Coronary artery (tissue), 2 donors: ENCODE measurements at regions not wholly inside any gene's neighbourhood (a gene's known extent, or its start where the extent isn't known, plus 50 kb on each side); places are given as distances from the start of the nearest gene placed in this dataset.
A peak's percentile ranks its signal among the peaks of the same experiment; 100 is the strongest.

Experiments
- DNase-seq: peaks from one replicate; pipeline ENCODE4 v3.0.0-alpha.2; 2017; ENCODE audit warnings: low spot score
- H3K27ac ChIP-seq, 2 donors: fragments of 200-600 bp; sonication (generic); one replicate each; pipeline ENCODE4 v1.5.1; 2016 to 2019
- H3K4me3 ChIP-seq: fragments of 200-600 bp; sonication (generic); 2 replicates; pipeline ENCODE4 v1.5.1; 2016; ENCODE audit warnings: mild to moderate bottlenecking, moderate library complexity
- TF ChIP-seq, protein P1 (sequence below): fragments of 200-600 bp; sonication (generic); IDR thresholded peaks from one replicate; pipeline ENCODE4 v1.5.1; 2019; ENCODE audit warnings: antibody characterized with exemption

- TF ChIP-seq, protein P1, sequence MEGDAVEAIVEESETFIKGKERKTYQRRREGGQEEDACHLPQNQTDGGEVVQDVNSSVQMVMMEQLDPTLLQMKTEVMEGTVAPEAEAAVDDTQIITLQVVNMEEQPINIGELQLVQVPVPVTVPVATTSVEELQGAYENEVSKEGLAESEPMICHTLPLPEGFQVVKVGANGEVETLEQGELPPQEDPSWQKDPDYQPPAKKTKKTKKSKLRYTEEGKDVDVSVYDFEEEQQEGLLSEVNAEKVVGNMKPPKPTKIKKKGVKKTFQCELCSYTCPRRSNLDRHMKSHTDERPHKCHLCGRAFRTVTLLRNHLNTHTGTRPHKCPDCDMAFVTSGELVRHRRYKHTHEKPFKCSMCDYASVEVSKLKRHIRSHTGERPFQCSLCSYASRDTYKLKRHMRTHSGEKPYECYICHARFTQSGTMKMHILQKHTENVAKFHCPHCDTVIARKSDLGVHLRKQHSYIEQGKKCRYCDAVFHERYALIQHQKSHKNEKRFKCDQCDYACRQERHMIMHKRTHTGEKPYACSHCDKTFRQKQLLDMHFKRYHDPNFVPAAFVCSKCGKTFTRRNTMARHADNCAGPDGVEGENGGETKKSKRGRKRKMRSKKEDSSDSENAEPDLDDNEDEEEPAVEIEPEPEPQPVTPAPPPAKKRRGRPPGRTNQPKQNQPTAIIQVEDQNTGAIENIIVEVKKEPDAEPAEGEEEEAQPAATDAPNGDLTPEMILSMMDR, result no peak
- no peak overlapping the region for H3K27ac ChIP-seq
- no peak overlapping the region for H3K4me3 ChIP-seq
- no peak for DNase-seq
Measured at GRCh38 chr5:62948301-62948700, 369.7 kb downstream of the LRRC70 start.

GRCh38 chr5:62942384-62942783, 363.8 kb downstream of the LRRC70 start:
- TF ChIP-seq, protein P1, result no peak
- Histone ChIP-seq H3K4me3 (no peak overlapping the region), H3K27ac (no peak overlapping the region)
- no peak for DNase-seq

GRCh38 chr5:62938927-62939326, 360.3 kb downstream of the LRRC70 start:
- H3K27ac ChIP-seq, result no peak overlapping the region
- TF ChIP-seq, protein P1, result no peak

GRCh38 chr5:62937661-62938558, 359.3 kb downstream of the LRRC70 start:
- TF ChIP-seq, protein P1, result no peak
- H3K4me3 ChIP-seq, result no peak overlapping the region
- peak overlapping the region; percentile 31 to 32 for H3K27ac ChIP-seq
- DNase-seq, result no peak

More at GRCh38 chr5:62938927-62939326, 360.3 kb downstream of the LRRC70 start:
- H3K4me3 ChIP-seq, result no peak overlapping the region
- no peak for DNase-seq

- Histone ChIP-seq H3K4me3 (no peak overlapping the region), H3K27ac (no peak overlapping the region)
- TF ChIP-seq, protein P1, result no peak
- no peak for DNase-seq
Measured at GRCh38 chr5:62935660-62936059, 357.0 kb downstream of the LRRC70 start.

DNA sequence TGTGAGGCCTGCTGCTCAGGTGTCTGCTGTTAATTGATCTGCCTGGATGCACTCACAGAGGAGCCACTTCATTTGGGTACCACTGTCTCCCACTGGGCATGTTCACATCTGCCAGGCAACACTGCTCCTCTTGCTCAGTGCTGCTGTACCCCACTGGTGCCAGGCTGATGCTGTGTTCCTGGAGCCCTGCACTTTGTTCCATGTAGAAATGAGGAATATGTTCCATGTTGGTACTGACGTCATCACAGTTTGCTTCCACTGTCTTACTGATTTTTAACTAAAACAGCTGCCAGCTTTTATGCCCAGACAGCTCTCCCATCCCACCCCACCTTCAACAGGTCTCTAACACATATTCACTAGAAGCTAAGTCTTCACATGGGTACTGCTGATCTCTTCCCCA, 355.7 kb downstream of the LRRC70 start:
- TF ChIP-seq, protein P1, result no peak
- no peak for DNase-seq
- Histone ChIP-seq H3K27ac (no peak overlapping the region), H3K4me3 (no peak overlapping the region)

- no peak overlapping the region for H3K27ac ChIP-seq
- TF ChIP-seq, protein P1, result no peak
- H3K4me3 ChIP-seq, result no peak overlapping the region
- DNase-seq, result no peak
Measured at GRCh38 chr5:62933261-62933660, 354.6 kb downstream of the LRRC70 start.
